ENCODE measurements at regions not wholly inside any gene's neighbourhood (a gene's known extent, or its start where the extent isn't known, plus 50 kb on each side); places are given as distances from the start of the nearest gene placed in this dataset.

DNA sequence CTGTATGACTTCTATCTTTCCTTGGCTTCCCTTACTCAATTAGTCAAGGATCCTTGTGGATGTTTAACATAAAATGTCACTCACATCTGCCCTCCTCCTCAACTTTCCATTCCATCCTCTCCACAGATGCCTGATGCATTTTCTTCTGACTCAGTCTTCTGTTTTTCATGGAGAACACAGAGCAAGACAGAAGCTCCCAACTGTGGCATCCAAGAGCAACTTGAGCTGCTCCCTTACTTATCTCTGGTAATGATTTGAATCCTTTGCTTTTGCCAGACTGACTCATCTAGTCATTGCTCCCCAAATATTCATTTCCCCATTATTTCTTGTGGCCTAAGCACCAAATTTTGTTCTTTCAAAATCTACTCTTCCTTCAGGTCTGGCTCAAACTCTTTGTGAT lies 120.6 kb downstream of the LYPLAL1 start:
- in situ Hi-C loops (cut with HindIII; ENCODE audit: low pct_unique_long_range_greater_than_20kb, low sequenced_read_pairs): no loop called here
- TF ChIP-seq JUND (IDR thresholded peaks at IDR 0.05; ENCODE audit: low read depth): no peak
- DNase-seq (ENCODE audit: low read depth in 1 of 2, low spot score in 1 of 2): no peak

DNA sequence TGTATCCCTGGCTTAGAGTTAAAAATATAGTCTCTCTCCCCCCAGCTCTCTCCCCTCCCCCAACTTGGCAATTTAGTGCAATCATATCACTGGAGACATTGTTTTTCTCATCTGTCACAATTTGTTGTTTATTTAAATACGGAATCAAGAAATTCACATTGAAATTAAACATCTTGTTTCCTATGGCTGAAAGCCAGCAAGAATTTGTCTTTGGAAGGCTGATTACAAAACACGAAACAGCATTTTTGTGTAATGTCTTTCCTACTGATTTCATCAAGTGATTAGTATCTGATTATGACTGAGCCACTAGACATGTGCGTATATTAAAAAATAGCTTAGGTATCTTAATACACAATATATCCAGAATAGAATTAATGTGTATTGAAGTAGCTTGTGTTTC lies 119.7 kb downstream of the LYPLAL1 start:
- in situ Hi-C loops (cut with HindIII; ENCODE audit: low pct_unique_long_range_greater_than_20kb, low sequenced_read_pairs): no loop called here
- TF ChIP-seq JUND (IDR thresholded peaks at IDR 0.05; ENCODE audit: low read depth): no peak
- DNase-seq (ENCODE audit: low read depth in 1 of 2, low spot score in 1 of 2): no peak

DNA sequence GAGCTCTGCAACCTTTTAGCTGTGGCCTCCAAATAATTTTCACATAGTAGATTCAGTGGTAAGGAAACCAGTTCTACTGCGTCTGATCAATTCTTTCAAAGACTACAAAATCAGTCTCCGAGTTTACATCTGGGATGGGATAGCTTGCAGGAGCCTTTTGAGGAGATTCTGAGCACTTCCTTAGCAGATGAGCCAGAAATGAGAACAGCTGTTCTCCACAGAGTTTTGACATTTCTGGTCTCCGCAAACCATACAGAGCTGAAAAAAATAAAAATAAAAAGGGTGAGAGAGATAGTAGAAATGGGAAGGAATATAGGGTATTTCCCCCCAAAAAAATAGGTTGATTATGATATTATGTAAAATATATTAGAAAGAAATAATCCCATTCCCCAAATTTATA lies 119.3 kb downstream of the LYPLAL1 start:
- TF ChIP-seq JUND (IDR thresholded peaks at IDR 0.05; ENCODE audit: low read depth): no peak
- in situ Hi-C loops (cut with HindIII; ENCODE audit: low pct_unique_long_range_greater_than_20kb, low sequenced_read_pairs): no loop called here
- no peak for DNase-seq (ENCODE audit: low read depth in 1 of 2, low spot score in 1 of 2)

DNA sequence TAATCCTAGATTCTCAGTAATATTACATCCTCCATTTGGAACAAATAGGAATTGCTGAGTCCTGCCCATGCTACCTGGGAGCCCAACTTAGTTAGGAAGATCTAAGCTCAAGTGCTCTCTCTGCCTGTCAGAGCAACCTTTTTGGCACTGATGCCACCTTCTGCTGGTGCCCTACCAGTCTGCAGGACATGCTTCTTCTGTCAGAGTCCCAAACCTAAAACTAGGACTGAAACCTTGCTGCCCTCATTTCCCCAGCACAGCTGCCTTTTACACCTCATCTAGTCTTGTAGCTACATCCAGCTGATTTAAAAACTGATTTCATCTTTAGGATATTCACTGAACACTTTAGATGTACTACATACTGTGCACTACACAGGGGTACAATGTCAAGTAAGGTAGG lies 118.7 kb downstream of the LYPLAL1 start:
- in situ Hi-C loops (cut with HindIII; ENCODE audit: low pct_unique_long_range_greater_than_20kb, low sequenced_read_pairs): no loop called here
- no peak for DNase-seq (ENCODE audit: low read depth in 1 of 2, low spot score in 1 of 2)
- no peak for TF ChIP-seq JUND (IDR thresholded peaks at IDR 0.05; ENCODE audit: low read depth)

DNA sequence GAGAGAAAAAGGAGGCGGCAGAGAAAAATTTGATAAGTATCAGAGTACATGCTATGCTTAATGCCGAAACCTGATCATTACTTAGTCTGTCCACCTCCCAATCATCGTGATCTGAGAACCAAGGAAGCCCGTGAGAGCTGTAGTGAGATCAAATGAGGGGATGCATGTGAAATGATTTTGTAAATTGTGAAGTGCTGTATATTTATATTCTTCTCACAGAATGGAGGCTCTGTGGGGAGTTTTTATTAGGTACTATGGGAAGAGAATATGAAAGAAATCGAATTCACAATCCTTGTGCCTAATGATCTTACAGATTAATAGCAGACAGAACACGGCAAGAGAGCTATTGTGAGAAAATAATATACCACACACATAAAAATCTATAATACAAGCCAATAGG lies 115.5 kb downstream of the LYPLAL1 start:
- no peak for TF ChIP-seq JUND (IDR thresholded peaks at IDR 0.05; ENCODE audit: low read depth)
- DNase-seq (ENCODE audit: low read depth in 1 of 2, low spot score in 1 of 2): no peak
- in situ Hi-C loops (cut with HindIII; ENCODE audit: low pct_unique_long_range_greater_than_20kb, low sequenced_read_pairs): no loop called here

DNA sequence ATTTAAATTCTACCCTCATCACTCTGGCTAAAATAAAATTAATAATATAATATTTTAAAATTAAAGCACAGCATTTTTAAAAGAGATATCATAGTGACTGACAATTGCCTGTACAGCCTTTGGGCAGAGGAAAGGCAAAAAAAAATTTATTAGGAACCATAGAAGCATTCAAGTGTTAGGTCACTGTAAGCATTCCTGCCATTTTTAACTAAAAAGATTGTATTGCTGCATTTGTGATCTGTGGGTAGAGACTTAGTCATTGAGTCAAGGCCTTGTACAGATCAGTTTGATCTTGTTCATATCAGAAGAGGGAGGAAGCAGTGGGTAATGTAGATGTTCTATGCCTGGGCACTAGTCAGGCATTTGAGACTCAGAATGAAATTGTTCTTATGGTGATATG lies 109.9 kb downstream of the LYPLAL1 start:
- in situ Hi-C loops (cut with HindIII; ENCODE audit: low pct_unique_long_range_greater_than_20kb, low sequenced_read_pairs): no loop called here
- DNase-seq (ENCODE audit: low read depth in 1 of 2, low spot score in 1 of 2): no peak

DNA sequence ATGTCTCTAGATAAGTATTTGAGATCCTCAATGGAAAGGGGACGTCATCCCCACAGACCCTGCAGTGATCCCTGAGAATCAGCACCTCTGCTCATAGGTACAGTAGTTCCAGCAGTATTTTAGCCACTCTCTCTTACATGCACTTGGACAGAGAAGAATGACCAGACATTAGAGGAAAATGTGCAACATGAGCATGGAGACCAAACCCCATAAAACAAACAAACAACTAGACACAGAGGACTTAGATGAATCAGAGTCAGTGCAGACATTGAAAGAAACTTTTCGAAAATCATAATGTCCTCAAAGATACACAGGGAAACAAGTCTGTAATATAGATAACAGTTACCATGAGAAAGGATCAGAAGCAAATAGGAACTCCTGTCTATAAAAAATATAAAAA lies 108.2 kb downstream of the LYPLAL1 start:
- no peak for DNase-seq (ENCODE audit: low read depth in 1 of 2, low spot score in 1 of 2)
- in situ Hi-C loops (cut with HindIII; ENCODE audit: low pct_unique_long_range_greater_than_20kb, low sequenced_read_pairs): no loop called here
- TF ChIP-seq JUND (IDR thresholded peaks at IDR 0.05; ENCODE audit: low read depth): no peak

More for the DNA sequence above, 109.9 kb downstream of the LYPLAL1 start:
- no peak for TF ChIP-seq JUND (IDR thresholded peaks at IDR 0.05; ENCODE audit: low read depth)

DNA sequence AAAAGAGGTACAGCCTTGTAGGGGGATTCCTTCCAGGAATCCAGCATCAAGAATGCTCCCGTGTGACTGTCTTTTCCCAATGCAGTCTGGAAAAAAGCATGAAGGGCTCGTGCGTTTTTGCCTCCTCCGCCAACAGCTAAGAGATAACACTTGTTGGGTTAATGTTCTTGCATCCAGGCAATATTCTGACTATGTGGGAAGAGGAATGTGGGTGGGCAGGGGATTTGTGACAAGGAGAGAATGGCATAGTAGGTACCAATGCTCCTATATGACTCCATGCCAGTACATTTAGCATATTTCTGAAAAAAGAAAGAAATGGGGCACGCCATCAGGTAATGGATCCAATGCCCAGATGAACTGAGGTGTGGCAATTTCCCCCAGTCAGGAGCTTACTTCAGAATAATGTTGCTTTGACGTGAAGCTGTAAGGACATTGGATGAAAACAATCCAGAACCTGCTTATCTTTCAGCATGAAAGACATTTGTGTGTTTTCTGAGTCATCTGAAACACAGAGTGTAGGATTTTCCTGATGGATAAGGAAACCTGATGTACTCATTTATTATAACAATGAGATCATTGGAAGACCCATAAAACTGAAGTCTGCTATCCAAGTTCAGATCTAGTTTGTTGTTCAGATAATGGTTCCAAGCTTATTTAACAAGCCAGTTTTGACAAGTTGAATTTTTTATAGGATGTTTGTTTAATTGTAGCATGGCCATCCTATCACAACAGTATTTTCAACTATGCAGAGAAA lies 105.5 kb downstream of the LYPLAL1 start:
- no peak for DNase-seq (ENCODE audit: low read depth in 1 of 2, low spot score in 1 of 2)
- peak; percentile 43; the same call in 1 of the 2 replicates for TF ChIP-seq JUND (IDR thresholded peaks at IDR 0.05; ENCODE audit: low read depth)
- in situ Hi-C loops (cut with HindIII; ENCODE audit: low pct_unique_long_range_greater_than_20kb, low sequenced_read_pairs): no loop called here

DNA sequence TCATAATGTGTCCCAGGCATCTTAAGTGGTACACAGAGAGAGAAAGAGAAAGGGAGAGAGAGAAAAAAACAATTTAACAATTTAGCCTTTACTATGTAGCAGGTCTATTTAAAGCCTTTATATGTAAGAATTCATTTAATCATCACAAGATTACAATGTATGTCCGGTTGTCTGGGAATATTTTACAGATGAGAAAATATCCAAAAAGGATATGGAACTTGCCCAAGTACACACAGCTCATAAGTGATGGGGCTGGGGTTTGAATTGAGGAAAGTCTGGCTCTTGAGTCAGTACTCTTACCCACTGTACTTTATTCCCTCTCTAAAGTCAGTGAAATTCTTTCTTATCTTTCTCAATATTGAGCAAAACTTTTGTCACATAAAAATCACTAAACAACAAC lies 104.6 kb downstream of the LYPLAL1 start:
- no peak for DNase-seq (ENCODE audit: low read depth in 1 of 2, low spot score in 1 of 2)
- in situ Hi-C loops (cut with HindIII; ENCODE audit: low pct_unique_long_range_greater_than_20kb, low sequenced_read_pairs): no loop called here
- TF ChIP-seq JUND (IDR thresholded peaks at IDR 0.05; ENCODE audit: low read depth): no peak

DNA sequence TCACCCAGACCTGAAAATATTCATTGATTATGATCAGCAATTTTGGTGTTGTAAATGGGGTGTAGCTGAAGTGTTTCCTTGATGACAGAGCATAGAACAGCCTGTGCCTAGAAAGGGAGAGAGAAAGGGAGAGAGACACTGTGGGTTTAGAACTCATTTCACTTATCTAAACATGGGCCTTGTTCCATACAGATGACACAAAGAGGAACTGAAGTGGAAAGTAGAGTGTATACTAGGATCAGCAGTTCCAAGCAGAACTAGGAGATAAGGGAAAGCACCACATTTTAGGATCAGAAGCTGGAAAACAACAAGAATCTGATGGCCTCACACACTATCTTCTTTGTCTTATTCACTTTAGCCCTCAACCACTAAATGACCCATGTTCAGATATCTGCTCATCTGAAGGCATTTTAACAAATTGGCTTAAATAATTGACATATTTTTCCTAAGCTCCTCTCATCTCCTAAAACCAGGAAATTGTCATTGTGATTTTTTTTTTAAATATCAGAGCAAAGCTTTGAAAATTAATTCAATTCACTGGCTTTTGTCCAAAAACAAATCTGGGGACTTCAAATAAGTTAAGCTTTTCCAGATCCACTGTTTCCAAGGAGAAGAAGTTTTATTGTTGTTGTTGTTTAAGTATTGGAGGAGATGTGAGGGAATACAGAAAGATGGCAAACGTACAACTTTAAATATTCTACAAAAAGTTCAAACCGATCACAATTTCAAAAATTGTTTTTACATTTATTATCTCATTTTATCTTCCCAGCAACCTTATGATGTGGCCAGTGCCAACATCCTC lies 103.8 kb downstream of the LYPLAL1 start:
- TF ChIP-seq JUND (IDR thresholded peaks at IDR 0.05; ENCODE audit: low read depth): no peak
- in situ Hi-C loops (cut with HindIII; ENCODE audit: low pct_unique_long_range_greater_than_20kb, low sequenced_read_pairs): no loop called here
- no peak for DNase-seq (ENCODE audit: low read depth in 1 of 2, low spot score in 1 of 2)

DNA sequence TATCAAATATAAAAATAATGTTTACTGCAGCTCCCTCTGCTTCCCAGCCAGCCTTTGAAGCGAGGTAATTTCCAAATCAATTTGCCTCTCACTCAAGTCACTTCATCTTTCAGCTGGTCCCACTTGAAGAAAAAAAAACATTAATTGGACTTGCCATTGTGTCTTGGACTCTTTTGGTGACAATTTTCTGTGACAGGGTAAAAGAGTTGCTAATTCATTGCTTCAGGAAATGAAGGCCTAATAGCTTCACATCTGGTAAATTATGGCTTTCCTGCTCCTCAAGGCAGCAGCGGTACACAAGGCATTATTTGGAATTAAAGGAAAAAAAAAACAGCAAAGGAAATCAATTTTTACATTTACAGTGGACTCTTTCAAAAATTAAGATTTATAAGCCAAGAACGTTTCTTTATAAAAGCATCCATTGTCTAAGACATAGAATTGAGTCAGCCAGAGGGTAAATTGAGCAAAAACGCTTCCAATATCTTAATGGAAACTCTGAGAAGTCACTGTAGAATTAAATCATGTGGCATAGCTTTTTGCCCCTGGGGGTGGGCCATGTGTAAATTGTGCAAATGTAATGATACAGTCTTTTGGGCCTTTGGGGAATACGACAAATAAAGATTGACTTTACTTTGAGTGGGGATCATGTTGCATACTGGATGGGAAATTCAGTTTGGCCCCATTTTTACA lies 102.5 kb downstream of the LYPLAL1 start:
- in situ Hi-C loops (cut with HindIII; ENCODE audit: low pct_unique_long_range_greater_than_20kb, low sequenced_read_pairs): no loop called here
- no peak for DNase-seq (ENCODE audit: low read depth in 1 of 2, low spot score in 1 of 2)
- TF ChIP-seq JUND (IDR thresholded peaks at IDR 0.05; ENCODE audit: low read depth): no peak

DNA sequence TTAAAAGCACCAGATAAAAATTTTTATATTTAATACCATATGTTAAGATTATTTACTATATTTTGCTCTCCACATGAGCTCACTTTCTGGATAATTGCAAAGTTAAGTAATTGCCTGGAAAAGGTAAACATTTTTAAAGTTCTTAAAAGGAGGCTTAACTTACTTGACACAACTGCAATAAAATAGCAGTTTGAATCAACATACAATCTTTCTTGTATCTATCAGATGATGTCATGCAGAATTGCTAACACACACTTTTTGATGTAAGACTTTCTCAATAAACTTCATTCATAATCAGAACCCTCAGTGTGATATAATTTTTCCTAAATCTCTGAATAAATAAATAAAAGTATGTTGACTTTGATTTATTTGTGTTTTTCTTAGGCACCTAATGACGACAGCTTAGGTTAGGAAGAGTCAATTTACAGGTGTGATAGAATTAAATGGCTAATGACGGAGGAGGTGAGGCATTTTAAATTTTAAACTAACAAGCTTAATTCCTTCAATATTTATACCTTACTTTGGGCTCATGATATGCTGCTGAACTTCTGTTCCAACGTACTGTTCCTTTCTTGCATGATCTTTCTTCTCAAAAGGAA lies 99.5 kb downstream of the LYPLAL1 start:
- in situ Hi-C loops (cut with HindIII; ENCODE audit: low pct_unique_long_range_greater_than_20kb, low sequenced_read_pairs): no loop called here
- no peak for TF ChIP-seq JUND (IDR thresholded peaks at IDR 0.05; ENCODE audit: low read depth)
- no peak for DNase-seq (ENCODE audit: low read depth in 1 of 2, low spot score in 1 of 2)
